Panc1 (cell line): ENCODE measurements at regions not wholly inside any gene's neighbourhood (a gene's known extent, or its start where the extent isn't known, plus 50 kb on each side); places are given as distances from the start of the nearest gene placed in this dataset.

ENCODE experiments used
- ATAC-seq: fragments of 200-7000 bp; cut with Tn5 transposase; 2 replicates; pipeline ENCODE4 v1.9.1; 2020; ENCODE audit warnings: mild to moderate bottlenecking, moderate library complexity
- BruUV-seq: library from RNA; stranded (reverse); fragments of 400-500 nt; replicated peaks from 2 replicates; lab custom pipeline; 2021; lab: Mats Ljungman, UMichigan
- CTCF ChIA-PET: fragments of 300-600 bp; sonication (Branson Sonifier 250); formaldehyde crosslinking; loops from one replicate; lab custom pipeline; 2022; ENCODE audit warnings: antibody characterized with exemption; lab: Charles Lee
- POLR2A ChIA-PET: fragments of 300-600 bp; sonication (Branson Sonifier 250); formaldehyde crosslinking; loops from one replicate; lab custom pipeline; 2022; ENCODE audit warnings: antibody characterized with exemption; lab: Charles Lee
- DNase-seq: peaks from one replicate; pipeline ENCODE4 v3.0.0-alpha.2; 2010; ENCODE audit warnings: low read depth, low spot score
- H3K27ac ChIP-seq: 2 replicates; pipeline ENCODE4 v1.5.1; 2011; ENCODE audit warnings: mild to moderate bottlenecking, low read length, inconsistent platforms
- H3K27me3 ChIP-seq: fragments of 200-500 bp; sonication (Bioruptor generic); 2 replicates; pipeline ENCODE4 v1.6.0; 2014; ENCODE audit warnings: low read length, inconsistent platforms; ENCODE audit not compliant: control insufficient read depth, insufficient read depth
- H3K36me3 ChIP-seq: fragments of 200-500 bp; sonication (Bioruptor generic); 2 replicates; pipeline ENCODE4 v1.5.1; 2014; ENCODE audit warnings: inconsistent platforms, mild to moderate bottlenecking, low read length, moderate library complexity; ENCODE audit not compliant: control insufficient read depth, insufficient read depth
- H3K4me1 ChIP-seq: 2 replicates; pipeline ENCODE4 v1.5.1; 2011; ENCODE audit warnings: inconsistent platforms, mild to moderate bottlenecking, low read length, moderate library complexity; ENCODE audit not compliant: control insufficient read depth, insufficient read depth
- H3K4me3 ChIP-seq, 2 experiments: 2 replicates each; pipeline ENCODE4 v1.5.1; 2011 to 2012; ENCODE audit warnings: low read depth in 2 of 2, low read length in 2 of 2, mild to moderate bottlenecking in 2 of 2, inconsistent platforms in 1 of 2, moderate library complexity in 1 of 2
- H3K9me3 ChIP-seq: fragments of 200-500 bp; sonication (Bioruptor generic); 2 replicates; pipeline ENCODE4 v1.5.1; 2014; ENCODE audit warnings: low read depth, mild to moderate bottlenecking, inconsistent platforms, low read length, moderate library complexity; ENCODE audit not compliant: control insufficient read depth, insufficient read depth
- CTCF ChIP-seq: fragments of 450-650 bp; IDR thresholded peaks from 2 replicates; pipeline ENCODE4 v1.5.1; 2017; ENCODE audit warnings: mild to moderate bottlenecking
- POLR2AphosphoS5 ChIP-seq: IDR thresholded peaks from 2 replicates; pipeline ENCODE4 v1.6.1; 2012; ENCODE audit warnings: mild to moderate bottlenecking, low read depth, low read length, moderate library complexity
- REST ChIP-seq, 2 experiments: IDR thresholded peaks; 2 replicates each; pipeline ENCODE4 v1.6.1; 2011 to 2012; ENCODE audit warnings: low read depth in 2 of 2, control low read depth in 1 of 2, low read length in 1 of 2, mild to moderate bottlenecking in 1 of 2, moderate library complexity in 1 of 2; ENCODE audit not compliant: insufficient read depth in 1 of 2
- SIN3A ChIP-seq: IDR thresholded peaks from 2 replicates; pipeline ENCODE4 v1.6.1; 2012; ENCODE audit warnings: low read depth, mild to moderate bottlenecking, low read length, moderate library complexity, borderline replicate concordance; ENCODE audit not compliant: insufficient read depth
- TCF7L2 ChIP-seq: IDR thresholded peaks from 2 replicates; pipeline ENCODE4 v1.6.1; 2011; ENCODE audit warnings: mild to moderate bottlenecking, low read depth, low read length, inconsistent platforms
- in situ Hi-C: cut with HindIII; loops from 2 replicates; pipeline ENCODE4 v1.10.0; 2016; ENCODE audit warnings: low sequenced_read_pairs, low pct_unique_long_range_greater_than_20kb
- intact Hi-C: fragments of 100-400 bp; cut with micrococcal nuclease; formaldehyde crosslinking; loops from one replicate; pipeline ENCODE4 v1.10.0; 2022; ENCODE audit not compliant: unreplicated experiment

GRCh38 chr6:134451529-134451928, 133.6 kb upstream of the SGK1 start:
- BruUV-seq = no TSS peak
- H3K27ac ChIP-seq = no peak overlapping the region
- TF ChIP-seq POLR2AphosphoS5 = no peak
- no peak for TF ChIP-seq TCF7L2
- TF ChIP-seq CTCF = no peak
- no peak for TF ChIP-seq SIN3A
- no peak for TF ChIP-seq REST (IDR thresholded peaks at IDR 0.05; ENCODE audit: insufficient read depth in 1 of 2, low read depth in 2 of 2, low read length in 1 of 2)
- H3K4me1 ChIP-seq = no peaks in the 10 kb centered on the region
- in situ Hi-C loops = no loop called here
- H3K9me3 ChIP-seq = no peaks in the 10 kb centered on the region
- POLR2A ChIA-PET = no interaction called here
- H3K27me3 ChIP-seq = no peaks in the 10 kb centered on the region
- no peak overlapping the region for H3K4me3 ChIP-seq
- no peaks in the 10 kb centered on the region for H3K36me3 ChIP-seq
- intact Hi-C loops = no loop called here
- no peak for DNase-seq
- no peak for ATAC-seq
- CTCF ChIA-PET = no interaction called here

- no TSS peak for BruUV-seq
- H3K4me1 ChIP-seq = no peaks in the 10 kb centered on the region
- ChIA-PET CTCF (interaction anchor here (0.9 kb wide), 1 partner anchor 13 kb away, joined by 10 read pairs; no protein-coding TSS in a partner anchor), POLR2A (interaction anchor here (0.7 kb wide), 1 partner anchor 310 kb away, joined by 3 read pairs; no protein-coding TSS in a partner anchor)
- no peaks in the 10 kb centered on the region for H3K36me3 ChIP-seq
- ATAC-seq (no peak), DNase-seq (no peak)
- intact Hi-C loops (no loop called here), in situ Hi-C loops (no loop called here)
- H3K9me3 ChIP-seq = no peaks in the 10 kb centered on the region
- H3K4me3 ChIP-seq = no peak overlapping the region
- H3K27me3 ChIP-seq = no peaks in the 10 kb centered on the region
- TF ChIP-seq TCF7L2 (no peak), POLR2AphosphoS5 (no peak), SIN3A (no peak), REST (IDR thresholded peaks at IDR 0.05; ENCODE audit: insufficient read depth in 1 of 2, low read depth in 2 of 2, low read length in 1 of 2) (no peak), CTCF (no peak)
- H3K27ac ChIP-seq = no peak overlapping the region
Observed at GRCh38 chr6:134449781-134450180, 131.9 kb upstream of the SGK1 start.
